Erythroblast (primary cell): ENCODE measurements at regions not wholly inside any gene's neighbourhood (a gene's known extent, or its start where the extent isn't known, plus 50 kb on each side); places are given as distances from the start of the nearest gene placed in this dataset.

Source experiments
- GATA1 ChIP-seq: IDR thresholded peaks from 2 replicates; pipeline ENCODE4 v1.6.1; 2011; ENCODE audit warnings: low read depth, mild to moderate bottlenecking, control low read depth, low read length, moderate library complexity
- POLR2A ChIP-seq: IDR thresholded peaks from 2 replicates; pipeline ENCODE4 v1.6.1; 2011; ENCODE audit warnings: mild to moderate bottlenecking, low read length

DNA sequence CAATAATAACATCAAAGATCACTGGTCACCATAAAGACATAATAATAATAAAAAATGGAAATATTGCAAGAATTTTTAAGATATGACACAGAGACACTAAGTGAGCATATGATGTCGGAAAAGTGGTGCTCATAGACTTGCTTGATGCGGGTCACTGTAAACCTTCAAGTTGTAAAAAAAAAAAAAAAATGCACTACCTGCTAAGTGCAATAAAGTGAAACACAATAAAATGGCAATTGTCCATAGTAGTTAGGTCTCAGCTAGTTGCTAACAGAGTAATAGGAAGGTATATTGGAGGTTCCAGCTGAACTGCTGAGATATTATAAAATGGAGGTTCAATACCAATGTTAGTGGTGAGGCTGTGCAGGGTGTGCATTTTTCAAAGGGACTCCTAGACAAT lies 146.6 kb upstream of the MRPS22 start:
- TF ChIP-seq POLR2A (no peak), GATA1 (no peak)
